ENCODE measurements at regions not wholly inside any gene's neighbourhood (a gene's known extent, or its start where the extent isn't known, plus 50 kb on each side); places are given as distances from the start of the nearest gene placed in this dataset.
A peak's percentile ranks its signal among the peaks of the same experiment; 100 is the strongest.

DNA sequence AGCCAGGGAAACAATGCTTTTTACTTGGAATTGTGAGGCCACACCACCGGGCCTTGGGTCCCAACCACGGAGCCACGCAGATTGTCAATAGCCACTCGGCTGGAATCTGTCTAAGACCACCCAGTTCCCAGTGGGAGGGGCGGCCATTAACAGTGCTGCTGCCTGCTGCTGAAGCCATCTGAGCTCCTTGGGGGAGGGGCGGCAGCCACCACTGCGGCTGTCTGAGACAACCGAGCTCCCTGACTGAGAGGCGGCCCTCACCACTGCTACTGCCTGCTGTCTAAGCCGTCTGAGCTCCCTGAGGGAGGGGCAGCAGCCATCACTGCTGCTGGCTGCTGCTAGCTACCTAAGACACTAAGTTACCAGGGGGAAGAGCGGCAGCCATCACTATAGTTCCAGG, 64.3 kb downstream of the DMRTA2 start:
- no peak for DNase-seq (ENCODE audit: low spot score)

DNA sequence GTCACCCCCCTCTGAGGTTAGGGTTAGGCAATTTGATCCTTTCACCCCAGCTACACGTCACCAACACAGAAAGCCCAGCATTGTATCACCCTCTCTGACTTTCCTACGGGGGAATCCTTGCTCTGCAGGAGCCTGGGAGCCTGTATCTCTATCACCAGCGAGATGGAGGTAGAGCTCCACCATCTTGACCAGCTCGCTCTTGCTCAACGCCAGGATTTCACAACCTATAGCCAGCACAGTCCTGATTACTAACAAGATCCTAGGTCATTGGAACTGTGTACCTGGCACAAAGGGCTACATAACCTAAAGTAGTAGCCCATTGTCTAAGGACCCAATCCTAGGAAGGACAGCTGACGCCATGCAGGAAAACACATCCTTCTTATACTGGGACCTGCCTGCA, 66.1 kb downstream of the DMRTA2 start:
- no peak for DNase-seq (ENCODE audit: low spot score)

DNA sequence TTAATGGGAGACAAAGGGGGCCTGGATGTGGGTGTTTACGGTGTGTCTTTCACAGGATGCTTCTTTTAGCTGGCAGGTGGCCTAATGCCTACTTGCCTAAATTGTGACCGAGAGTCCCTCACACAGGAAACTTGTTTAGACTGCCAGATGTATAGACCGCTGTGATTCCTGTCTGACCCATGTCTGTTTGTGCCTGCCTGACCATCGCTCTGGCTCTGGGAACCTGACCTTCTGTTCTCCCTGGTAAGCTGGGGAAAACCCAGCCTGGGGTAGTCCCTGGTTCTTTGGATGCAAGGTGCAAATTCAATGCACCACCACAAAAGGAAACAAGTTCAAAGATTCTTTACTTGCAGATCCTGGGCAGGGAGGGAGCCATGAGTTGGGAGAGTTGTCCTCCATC, 68.4 kb downstream of the DMRTA2 start:
- DNase-seq (ENCODE audit: low spot score), result no peak

DNA sequence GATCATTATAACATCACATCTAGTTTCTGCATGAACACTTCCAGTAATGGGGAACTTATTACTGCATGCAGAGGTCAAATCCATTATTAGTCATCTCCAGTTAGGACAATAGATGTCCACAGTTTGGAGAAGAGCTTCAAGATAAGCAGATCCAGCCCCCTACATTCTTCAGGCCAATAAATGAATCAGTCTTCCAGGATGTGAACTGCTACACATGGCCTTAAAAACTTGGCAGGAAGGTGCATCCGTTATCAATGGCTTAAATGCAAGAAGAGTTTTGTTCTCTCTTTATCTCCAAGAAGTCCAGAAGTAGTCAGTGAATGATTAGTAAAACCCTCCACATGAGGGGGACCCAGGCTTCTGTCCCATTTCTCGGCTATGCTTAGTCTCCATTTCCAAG, 70.8 kb downstream of the DMRTA2 start:
- DNase-seq (ENCODE audit: low spot score), result no peak

DNA sequence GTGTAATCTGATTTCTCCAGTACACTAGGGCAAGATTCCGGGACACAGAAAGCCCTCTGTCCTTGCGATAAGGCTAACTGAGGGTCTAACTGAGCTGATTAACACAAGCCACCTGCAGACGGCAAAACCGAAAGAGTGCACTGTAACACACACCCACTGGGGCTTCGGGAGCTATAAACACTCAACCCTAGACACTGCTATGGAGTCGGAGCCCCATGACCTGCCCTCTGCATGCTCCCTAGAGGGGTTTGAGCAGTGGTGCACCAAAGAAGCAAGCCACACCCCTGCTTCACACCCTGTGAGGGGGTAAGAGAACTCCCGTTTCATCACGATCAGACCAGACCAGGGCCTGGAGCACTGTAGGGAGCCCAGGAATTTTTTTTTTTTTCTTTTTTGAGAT, 72.4 kb downstream of the DMRTA2 start:
- no peak for DNase-seq (ENCODE audit: low spot score)

DNA sequence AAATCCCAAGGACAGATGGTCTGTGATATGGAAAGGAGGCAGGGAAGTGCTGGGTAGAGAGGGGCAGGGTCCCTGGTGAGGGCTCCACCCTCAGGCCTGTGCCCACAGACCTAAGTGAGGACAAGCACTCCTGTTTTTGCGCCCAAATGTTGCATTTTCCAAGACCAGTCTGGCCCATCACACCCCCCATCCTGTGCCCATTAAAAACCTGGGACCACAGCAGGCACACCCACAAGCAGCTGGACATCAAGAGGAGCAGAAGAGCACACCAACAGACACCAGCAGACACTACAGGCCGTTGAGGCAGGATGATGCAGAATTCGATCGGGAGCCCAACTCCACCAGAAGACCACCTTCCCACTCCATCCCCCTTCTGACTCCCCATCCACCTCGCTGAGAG, 72.8 kb downstream of the DMRTA2 start:
- DNase-seq (ENCODE audit: low spot score), result no peak

DNA sequence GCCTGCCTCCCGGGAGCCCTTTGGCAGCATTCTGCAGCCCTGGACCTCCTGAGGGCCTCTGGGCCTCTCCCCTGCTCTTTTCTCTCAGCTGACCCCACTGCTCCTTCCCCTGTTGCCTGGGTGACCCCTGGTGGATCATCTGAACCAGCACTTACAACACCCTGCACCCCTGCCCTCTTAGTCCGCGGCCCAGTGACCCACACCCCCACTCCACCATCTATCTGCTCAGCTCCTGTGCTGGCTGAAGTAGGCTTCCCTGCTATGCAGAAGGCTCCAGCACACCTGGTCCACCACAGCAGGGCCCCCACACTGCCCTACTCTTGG, 74.0 kb downstream of the DMRTA2 start:
- DNase-seq (ENCODE audit: low spot score), result no peak

DNA sequence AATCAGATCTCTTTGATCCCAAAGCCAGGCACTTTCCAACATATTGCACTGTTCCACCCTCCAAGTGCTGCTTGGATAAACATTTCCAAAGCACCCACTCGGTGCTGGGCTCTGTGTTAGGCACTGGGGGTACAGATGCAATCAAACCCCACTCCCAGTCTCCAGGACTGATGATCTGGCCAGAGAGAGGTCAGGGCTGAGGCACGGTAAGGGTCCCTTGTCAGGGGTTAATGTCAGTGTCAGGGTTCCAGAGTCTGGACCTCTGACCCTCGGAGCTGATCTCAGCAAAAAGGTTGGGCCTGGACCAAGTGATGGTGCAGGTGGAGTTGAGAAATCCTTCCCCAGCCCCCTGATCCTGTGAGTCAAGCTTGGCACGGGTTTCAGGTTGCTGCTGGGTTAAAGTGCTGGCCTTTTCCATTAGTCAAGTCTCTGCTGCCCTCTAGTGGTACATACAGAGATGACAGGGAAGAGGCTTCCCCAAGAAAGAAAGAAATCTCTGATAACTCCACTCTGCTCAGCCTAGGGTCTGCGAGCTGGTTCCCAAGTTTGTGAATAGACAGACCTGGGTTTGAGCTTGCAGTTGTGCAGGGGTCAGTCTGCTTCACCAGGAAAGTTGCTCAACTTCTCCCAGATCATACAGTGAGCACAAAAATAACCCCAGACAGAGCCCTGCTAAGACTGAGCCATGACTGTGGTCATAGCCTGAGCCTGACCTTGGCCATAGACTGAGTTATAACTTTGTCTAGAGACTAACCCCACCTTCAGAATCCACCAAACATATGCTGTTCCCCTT, 74.6 kb downstream of the DMRTA2 start:
- peak; percentile 69 for DNase-seq (ENCODE audit: low spot score)

DNA sequence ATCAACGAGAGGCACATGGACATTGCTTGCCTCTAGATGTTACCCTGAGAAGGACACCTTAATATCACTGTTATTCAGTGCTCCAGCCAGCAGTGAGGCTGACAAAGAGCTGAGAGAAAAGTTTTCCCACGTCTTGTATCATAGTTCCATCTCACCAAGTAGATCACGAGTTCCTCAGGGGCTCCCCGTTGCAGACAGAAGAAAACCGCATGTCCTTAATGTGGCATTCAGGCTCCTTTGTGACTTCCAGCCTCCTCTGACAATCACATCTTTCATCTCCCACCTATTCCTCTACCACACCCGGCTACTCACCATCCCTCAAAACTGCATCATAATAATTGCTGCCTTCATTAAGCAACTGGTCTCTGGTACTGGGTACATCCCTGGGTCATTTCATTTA, 75.3 kb downstream of the DMRTA2 start:
- no peak for DNase-seq (ENCODE audit: low spot score)

DNA sequence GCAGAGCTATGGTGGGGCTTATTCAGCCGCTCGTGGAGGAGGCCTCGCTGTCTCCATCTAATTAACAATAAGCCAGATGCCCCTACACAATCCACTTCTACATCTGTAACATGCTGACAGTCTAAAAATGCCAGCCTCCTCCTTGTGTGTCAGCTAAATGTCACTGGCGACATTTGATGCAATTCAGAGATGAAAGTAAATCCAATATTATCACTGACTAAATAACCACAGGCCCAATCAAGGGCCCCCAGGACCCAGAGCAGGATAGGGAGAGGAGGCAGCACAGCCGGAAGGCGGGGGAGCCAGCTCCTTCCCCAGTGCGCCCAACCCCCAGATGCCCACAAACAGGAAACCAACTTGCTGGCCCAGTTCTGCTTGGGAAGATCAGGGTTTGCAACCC, 76.6 kb downstream of the DMRTA2 start:
- no peak for DNase-seq (ENCODE audit: low spot score)

DNA sequence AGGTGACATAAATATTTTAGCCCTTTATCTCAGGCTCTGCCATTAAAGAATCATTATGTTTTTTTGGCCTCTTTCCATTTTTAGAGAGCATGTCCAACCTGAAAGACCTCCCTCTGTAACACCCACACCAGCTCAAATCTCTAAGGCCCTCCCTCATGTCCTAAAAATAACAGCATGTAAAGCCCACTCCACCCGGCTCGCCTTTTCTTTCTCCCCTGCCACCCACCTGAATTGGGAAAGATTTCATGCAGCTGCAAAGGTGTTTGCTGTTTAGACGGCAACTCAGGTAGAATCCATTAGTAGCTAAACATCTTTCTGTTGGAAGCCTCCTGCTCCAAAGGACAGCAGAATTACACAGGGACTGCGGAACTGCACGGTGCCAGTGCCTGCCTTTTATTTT, 79.9 kb downstream of the DMRTA2 start:
- no peak for DNase-seq (ENCODE audit: low spot score)

DNA sequence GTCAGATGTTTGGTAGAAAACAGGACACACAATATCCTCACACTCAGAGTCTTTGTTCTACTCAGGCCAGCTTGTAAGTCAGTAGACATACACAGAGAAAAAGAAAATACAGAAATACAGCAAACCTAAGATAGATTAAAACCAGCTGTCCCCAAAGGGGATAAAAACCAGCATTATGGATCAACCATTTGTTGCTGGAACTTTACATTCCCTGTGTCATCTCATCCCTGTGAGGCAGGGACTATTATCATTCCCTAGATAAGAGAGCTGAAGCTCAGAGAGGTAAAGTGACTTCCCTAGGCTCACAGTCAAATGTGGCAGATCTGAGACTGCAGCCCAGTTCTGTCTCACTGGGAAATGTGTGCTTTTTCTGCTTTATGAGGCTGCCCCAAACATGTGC, 80.7 kb downstream of the DMRTA2 start:
- DNase-seq (ENCODE audit: low spot score), result no peak

DNA sequence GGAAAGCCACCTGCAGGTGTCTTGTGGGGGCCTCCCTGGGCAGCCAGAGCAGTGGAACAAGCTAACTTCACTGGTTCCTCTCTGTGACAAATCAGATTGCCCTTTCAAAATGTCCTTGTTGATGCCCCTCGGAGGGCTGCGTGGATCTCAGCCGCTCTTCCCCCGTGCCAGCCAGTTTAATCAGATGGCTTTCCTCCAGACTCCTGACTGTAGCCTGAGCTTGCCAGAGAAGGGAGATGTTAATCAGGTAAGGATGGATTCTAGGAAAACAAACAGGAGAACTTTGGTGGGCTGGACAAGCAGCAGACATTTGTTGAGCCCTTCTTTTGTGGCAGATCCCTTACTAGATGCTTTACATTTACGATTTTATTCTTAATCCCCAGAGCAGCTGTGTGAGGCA, 88.2 kb downstream of the DMRTA2 start:
- DNase-seq (ENCODE audit: low spot score), result no peak

DNA sequence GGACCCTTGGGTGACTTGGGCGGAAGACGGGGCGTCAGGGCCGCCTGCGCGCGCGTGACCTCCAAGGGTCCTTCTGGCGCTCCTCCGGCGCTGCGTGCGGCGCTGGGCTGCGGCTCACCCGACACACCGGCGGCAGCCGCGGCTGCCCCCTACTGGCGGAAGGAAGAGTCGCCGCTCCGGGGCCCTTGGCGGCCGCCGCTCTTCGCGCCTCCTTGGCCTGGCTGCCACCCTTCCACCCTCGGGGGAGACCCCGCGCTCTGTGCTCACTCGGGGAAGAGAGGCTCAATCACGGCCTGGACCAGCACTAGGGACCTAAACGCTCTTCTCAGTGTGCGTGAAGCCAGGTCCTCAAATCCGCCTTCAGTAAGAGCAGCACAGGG, 89.7 kb downstream of the DMRTA2 start:
- peak; percentile 66 for DNase-seq (ENCODE audit: low spot score)

DNA sequence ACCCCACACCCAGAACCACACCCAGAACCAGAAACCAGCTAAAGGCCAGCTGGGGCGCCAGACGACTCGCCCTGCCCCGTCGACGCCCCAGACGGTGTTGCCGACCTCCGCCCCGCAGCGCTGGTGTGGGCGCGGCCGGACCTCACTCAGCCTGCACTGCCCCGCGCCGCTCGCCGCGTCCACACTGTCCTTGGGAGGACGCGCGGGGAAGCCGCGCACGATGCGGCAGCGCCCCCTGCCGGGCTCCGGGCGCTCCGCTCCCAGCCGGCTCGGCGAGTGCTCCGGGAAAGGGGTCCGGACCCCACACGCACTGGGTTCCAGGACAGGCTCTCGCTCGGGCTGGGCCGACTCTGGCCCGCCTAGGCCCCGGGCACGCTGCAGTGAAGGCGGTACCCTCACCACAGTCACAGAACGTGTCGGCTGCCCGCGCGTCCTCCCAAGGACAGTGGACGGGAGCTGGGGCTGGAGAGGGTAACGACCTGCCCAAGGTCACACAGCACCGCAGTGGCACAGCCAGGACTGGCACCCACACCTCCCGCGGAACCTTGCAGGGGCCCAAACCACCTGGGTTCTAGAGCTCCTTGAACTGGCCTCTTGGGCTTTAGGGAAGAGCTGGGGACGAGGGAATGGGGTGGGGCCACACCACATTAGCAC, 90.2 kb downstream of the DMRTA2 start:
- DNase-seq (ENCODE audit: low spot score), result peak; percentile 56

DNA sequence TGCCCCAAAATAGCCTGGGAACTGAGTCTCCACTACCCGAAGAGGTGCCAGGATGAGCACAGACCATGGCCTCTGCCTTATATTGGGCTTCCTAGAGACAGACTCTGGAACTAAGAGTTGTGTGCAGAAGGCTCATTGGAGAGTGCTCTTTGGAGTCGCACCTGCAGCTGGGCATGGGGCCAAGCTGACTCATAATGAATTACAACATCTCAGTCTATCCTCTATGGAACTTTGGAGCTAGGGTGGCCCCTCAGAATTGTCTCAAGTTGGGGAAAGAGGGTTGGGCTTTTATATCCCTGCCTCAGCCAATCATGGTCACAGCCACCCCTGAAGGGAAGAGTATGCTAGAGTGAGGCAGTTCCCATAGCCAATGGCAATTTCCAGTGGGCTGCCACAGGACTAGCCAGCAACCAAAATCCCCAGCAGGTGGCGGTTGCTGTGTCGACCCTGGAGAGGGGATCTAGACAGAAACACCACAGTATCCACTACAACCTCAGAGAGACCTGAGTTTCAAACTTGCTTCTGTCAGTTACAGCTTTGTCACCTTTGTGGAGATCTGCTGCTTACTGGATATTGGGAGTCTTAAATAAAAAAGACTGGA, 93.8 kb downstream of the DMRTA2 start:
- no peak for DNase-seq (ENCODE audit: low spot score)

DNA sequence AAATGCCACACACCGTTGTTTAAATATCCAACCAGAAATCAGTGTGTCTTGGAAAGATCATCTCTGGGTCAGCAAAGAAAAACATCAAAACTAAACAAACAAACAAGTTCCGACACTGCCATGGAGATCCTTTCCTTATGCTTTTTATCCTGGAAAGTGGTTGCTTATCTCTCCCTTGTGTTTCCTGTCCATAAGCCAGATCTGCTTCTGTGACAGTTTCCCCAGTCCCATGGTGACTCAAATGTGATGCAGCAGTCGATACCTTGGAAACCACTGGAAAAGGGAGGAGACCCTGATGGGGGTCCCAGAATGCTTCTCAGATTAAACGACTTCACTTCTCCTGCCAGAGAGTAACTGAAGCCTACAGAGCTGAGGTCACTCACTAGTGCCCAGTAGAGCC, 94.7 kb downstream of the DMRTA2 start:
- DNase-seq (ENCODE audit: low spot score), result no peak

DNA sequence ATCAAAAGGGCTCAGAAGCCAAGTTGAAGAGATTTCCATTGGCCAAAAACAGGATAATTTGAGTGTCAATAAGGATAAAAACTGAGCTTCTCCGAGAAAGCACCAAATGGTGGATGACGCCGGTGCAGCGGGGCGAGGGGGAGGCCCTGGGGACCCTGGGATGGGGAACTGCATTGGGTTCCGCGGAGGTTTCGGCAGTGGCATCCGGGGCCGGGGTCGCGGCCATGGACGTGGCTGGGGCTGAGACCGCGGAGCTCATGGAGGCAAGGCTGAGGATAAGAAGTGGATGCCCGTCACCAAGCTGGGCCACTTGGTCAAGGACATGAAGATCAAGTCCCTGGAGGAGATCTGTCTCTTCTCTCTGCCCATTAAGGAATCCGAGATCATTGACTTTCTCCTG, 97.2 kb downstream of the DMRTA2 start:
- no peak for DNase-seq (ENCODE audit: low spot score)

DNA sequence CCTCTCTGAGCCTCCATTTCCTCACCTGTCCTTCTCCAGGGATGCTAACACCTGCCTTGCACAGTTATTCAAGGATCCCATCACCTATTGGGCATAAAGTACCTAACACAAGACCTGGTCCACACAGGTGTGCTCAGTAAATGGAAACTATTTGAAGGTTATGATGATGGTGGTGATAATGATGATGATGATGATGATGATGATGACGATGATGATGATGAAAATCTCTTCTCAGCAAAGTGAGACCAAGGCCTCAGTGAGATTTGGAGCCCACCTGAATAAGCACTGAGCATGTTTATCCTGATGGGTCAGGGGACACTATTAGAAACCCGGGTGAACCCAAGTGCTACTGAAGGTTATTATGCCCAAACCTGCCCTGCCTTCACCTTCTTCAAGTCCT, 100.7 kb downstream of the DMRTA2 start:
- no peak for DNase-seq (ENCODE audit: low spot score)

DNA sequence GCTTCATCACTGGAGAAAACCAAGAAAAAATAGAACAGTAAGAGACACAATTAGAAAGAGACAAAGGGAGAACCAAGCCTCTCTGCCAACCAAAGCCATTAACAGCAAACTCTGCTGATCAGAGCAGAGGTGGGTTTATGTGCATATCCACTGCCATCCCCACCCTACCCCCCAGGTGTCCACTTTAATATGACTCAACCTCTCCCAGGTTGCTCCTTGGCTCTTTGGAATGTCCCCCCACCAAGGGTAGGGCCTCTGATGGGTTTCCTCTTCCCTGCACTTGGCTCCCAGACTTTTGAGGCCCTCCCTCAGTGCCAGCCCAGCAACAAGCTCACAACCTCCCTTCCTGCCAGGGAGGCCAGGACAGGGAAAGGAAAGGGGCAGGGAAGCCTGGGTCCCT, 104.8 kb downstream of the DMRTA2 start:
- DNase-seq (ENCODE audit: low spot score), result no peak

DNA sequence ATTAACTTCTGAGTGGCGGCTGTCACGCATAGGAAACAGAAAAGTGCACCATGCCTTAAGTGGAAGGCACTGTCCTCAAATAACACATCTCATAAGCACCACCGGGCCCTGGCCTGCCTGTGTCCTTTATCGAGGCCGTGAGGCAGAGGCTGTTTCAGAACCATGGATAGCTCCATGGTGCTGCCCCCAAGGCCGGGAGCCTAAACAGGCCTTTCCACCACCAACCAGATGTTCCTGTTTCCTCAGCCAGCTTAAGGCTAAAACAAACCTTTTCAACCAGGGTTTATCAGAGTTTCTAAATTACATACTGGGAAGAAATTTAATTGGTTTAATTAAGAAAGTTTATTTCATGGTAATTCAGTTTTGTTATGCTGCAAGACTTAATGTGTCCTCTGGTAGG, 114.4 kb downstream of the DMRTA2 start:
- peak; percentile 4 for DNase-seq (ENCODE audit: low spot score)

DNA sequence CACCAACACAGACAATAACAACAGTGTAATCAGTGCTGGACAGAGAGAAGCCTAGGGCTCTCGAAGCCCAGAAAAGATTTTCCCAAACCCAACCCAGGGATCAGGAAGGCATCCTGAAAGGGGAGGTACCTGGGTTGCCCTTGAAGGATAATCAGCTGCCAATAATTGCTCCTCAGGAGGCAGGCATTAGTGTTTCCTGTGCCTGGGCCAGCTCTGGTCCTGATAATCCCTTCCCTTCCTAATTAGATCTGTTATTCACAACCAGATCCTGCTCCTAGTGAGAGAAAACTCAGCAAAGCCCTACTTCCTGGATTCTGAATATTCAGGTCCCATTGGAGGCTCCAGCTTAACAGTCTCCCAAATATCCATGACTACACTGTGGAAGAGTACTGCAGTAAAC, 117.4 kb downstream of the DMRTA2 start:
- no peak for DNase-seq (ENCODE audit: low spot score)

DNA sequence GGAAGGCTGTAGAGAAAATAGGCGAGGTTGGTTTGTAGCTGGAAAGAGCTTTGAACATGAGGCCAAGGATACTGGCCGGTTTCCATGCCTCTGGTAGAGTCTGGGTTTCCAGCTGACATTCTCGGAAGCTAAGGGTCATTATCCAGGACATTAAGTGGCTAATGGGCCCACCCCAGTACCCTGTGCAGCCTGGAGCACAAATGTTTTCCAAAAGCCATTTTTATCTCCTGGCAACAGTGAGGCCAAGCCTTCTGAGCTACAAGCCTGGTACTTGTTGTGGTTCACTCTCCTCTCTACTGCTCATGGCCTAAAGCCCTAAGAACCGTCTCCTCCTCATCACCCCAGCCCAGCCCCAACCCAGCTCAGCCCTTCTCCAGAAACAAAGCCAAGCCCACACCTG, 122.9 kb downstream of the DMRTA2 start:
- DNase-seq (ENCODE audit: low spot score), result no peak

DNA sequence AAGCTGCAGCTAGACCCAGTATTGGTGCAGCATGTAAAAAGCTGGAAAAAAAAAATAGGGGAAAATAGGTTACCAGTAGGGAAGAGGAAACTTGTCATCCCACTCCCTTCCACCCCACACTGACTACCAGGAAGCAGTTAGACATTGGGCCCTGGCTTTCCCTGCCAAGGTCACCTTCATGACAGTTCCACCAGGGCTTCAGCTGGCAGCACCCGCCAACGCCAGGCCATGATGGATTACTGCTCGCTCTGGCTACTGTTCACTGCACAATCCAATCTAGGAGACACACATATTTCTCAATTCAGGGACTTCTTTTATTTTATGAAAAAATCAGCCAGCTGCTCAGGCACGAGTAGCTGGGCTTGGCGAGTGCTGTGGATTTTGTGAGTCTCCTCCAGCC, 127.7 kb downstream of the DMRTA2 start:
- DNase-seq (ENCODE audit: low spot score), result no peak

Data from activated CD4-positive, alpha-beta T cell treated with anti-CD3 and anti-CD28 coated beads, Interleukin-2, Interleukin-4, amounts not matched to agents 100 ng/mL and 50 ng/mL, durations not matched to agents 16 hours and 8 hours (primary cell).